Esophagus muscularis mucosa (tissue), 4 donors: ENCODE measurements at regions not wholly inside any gene's neighbourhood (a gene's known extent, or its start where the extent isn't known, plus 50 kb on each side); places are given as distances from the start of the nearest gene placed in this dataset.

Experiments
- DNase-seq: peaks from one replicate; pipeline ENCODE4 v3.0.0-alpha.2; 2017; ENCODE audit errors: extremely low spot score
- H3K27ac ChIP-seq, 4 donors: fragments of 200-600 bp; sonication (generic); replicated peaks in 1 of 4; 1 replicate in 3 of 4; 2 replicates in 1 of 4; pipeline ENCODE4 v1.5.1; 2016 to 2019; ENCODE audit warnings: mild to moderate bottlenecking in 1 of 4
- H3K27me3 ChIP-seq, 4 donors: fragments of 200-600 bp; sonication (generic); one replicate each; pipeline versions ENCODE4 v1.5.1 to v1.6.0; 2016 to 2019
- H3K36me3 ChIP-seq, 4 donors: fragments of 200-600 bp; sonication (generic); one replicate each; pipeline ENCODE4 v1.5.1; 2016 to 2019
- H3K4me1 ChIP-seq, 4 donors: fragments of 200-600 bp; sonication (generic); one replicate each; pipeline ENCODE4 v1.5.1; 2016 to 2019
- H3K4me3 ChIP-seq, 4 donors: fragments of 200-600 bp; sonication (generic); 1 replicate in 2 of 4; 2 replicates in 2 of 4; pipeline ENCODE4 v1.5.1; 2016 to 2019; ENCODE audit warnings: mild to moderate bottlenecking in 4 of 4, moderate library complexity in 1 of 4
- H3K9me3 ChIP-seq, 4 donors: fragments of 200-600 bp; sonication (generic); 1 replicate in 3 of 4; 2 replicates in 1 of 4; pipeline ENCODE4 v1.5.1; 2016 to 2019
- CTCF ChIP-seq, 3 experiments: fragments of 200-600 bp in 2 of 3; fragments of 450-650 bp in 1 of 3; sonication (generic) in 2 of 3; IDR thresholded peaks; one replicate each; pipeline ENCODE4 v1.5.1; 2017 to 2019; ENCODE audit warnings: antibody characterized with exemption in 3 of 3, mild to moderate bottlenecking in 2 of 3, moderate library complexity in 1 of 3
- EP300 ChIP-seq: sonication (generic); formaldehyde crosslinking; IDR thresholded peaks from one replicate; pipeline ENCODE4 v1.6.1; 2017; ENCODE audit warnings: antibody characterized with exemption
- POLR2A ChIP-seq: fragments of 450-650 bp; IDR thresholded peaks from one replicate; pipeline ENCODE4 v1.6.1; 2017; ENCODE audit warnings: antibody characterized with exemption, moderate library complexity, mild to moderate bottlenecking, low read depth
- POLR2AphosphoS5 ChIP-seq, 2 donors: sonication (generic); formaldehyde crosslinking; IDR thresholded peaks; one replicate each; pipeline ENCODE4 v1.6.1; 2017; ENCODE audit warnings: antibody characterized with exemption in 2 of 2
- WGBS: methylation state at CpG from one replicate; pipeline ENCODE4 v1.1.5; 2018; 5-methylcytosine and 5-hydroxymethylcytosine counted together
- intact Hi-C: fragments of 100-400 bp; cut with DNase I; formaldehyde crosslinking; loops from one replicate; pipeline ENCODE4 v1.15.1; 2023

DNA sequence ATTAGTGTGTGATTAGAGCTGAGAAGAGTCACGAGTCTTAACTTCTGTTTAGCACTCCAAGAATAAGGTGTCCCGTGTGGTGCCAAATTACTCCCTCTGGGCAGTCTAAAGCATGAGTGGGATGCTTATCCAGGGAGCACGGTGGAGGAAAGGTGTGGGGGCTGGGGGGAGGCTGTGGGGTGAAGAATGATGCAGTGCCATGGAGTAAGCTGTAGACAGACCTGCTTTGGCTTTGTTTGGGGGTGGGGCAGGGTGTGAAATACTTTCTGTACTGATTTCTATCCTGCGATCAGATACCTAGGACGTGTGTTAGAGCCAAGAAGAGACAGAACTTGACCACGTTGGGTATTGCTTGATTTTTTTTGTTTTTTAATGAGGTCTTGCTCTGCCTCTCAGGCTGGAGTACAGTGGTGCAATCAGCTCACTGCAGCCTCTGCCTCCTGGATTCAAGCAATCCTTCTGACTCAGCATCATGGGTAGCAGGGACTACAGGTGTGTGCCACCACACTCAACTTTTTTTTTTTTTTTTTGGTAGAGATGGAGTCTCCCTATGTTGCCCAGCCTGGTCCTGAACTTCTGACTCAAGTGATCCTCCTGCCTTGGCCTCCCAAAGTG is 232.8 kb downstream of the MAN2A1 start:
- no peak for DNase-seq
- Histone ChIP-seq H3K4me1 (peaks cover 0 to 16% (median 13%) of the 10 kb centered on the region in 4 donors), H3K27ac (no peak overlapping the region), H3K9me3 (no peaks in the 10 kb centered on the region), H3K4me3 (no peak overlapping the region), H3K27me3 (no peaks in the 10 kb centered on the region), H3K36me3 (no peaks in the 10 kb centered on the region)
- TF ChIP-seq POLR2AphosphoS5 (IDR thresholded peaks at IDR 0.05) = no peak
- TF ChIP-seq EP300 = no peak
- TF ChIP-seq POLR2A = no peak
- TF ChIP-seq CTCF (IDR thresholded peaks at IDR 0.05) = no peak
- intact Hi-C loops = no loop called here
- WGBS = 52% methylated on average over 6 of the region's 6 CpGs

DNA sequence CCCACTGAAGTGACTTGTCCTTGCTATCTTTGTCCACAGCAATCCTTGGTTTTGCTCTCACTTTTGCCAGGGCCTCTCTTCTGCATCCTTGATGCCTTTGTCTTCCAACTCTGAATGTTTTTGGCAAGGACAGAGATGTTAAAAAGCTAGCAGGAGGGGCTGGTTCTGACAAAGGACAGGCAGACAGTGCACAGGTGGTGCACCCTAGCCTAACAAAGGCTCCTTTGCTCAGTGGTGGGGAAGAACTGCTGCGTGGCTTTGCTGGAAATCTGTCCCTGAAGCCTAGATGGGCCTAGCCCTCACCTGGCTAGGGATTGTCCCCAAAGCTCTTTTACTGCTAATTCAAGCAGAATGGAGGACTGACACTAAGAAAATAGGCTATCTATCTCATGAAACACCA is 233.5 kb downstream of the MAN2A1 start:
- Histone ChIP-seq H3K4me1 (peaks cover 0 to 16% (median 13%) of the 10 kb centered on the region in 4 donors), H3K9me3 (no peaks in the 10 kb centered on the region), H3K27ac (no peak overlapping the region), H3K4me3 (no peak overlapping the region), H3K36me3 (no peaks in the 10 kb centered on the region), H3K27me3 (no peaks in the 10 kb centered on the region)
- TF ChIP-seq POLR2AphosphoS5 (IDR thresholded peaks at IDR 0.05) (no peak), EP300 (no peak), POLR2A (no peak), CTCF (IDR thresholded peaks at IDR 0.05) (no peak)
- WGBS = 70% methylated on average over 1 of the region's 1 CpG
- no peak for DNase-seq
- intact Hi-C loops = no loop called here

- Histone ChIP-seq H3K27ac (no peak overlapping the region), H3K9me3 (no peaks in the 10 kb centered on the region), H3K36me3 (no peaks in the 10 kb centered on the region), H3K4me3 (no peak overlapping the region), H3K4me1 (peaks cover 0 to 16% (median 13%) of the 10 kb centered on the region in 4 donors), H3K27me3 (no peaks in the 10 kb centered on the region)
- 94% methylated on average over 7 of the region's 7 CpGs for WGBS
- DNase-seq = no peak
- no peak for TF ChIP-seq EP300
- no peak for TF ChIP-seq POLR2A
- TF ChIP-seq POLR2AphosphoS5 (IDR thresholded peaks at IDR 0.05) = no peak
- TF ChIP-seq CTCF (IDR thresholded peaks at IDR 0.05) = no peak
- intact Hi-C loops = no loop called here
These were observed 234.7 kb downstream of the MAN2A1 start for GRCh38 chr5:109924237-109925107.

DNA sequence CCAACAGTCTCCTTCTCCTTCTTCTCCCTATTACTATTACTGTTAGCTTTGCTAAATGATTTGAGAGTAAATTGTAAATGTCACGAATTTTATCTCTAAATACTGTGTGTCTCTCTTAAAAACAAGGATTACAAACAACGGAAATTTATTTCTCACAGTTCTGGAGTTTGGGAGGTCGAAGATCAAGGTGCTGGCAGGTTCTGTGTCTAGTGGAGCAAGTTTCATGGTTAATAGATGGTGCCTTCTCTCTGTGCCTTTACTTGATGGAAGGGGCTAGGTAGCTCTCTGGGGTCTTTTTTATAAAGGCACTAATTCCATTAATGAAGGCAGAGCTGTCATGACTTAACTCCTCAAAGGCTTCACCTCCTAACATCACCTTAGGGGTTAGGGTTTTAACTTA is 237.9 kb downstream of the MAN2A1 start:
- Histone ChIP-seq H3K27ac (no peak overlapping the region), H3K36me3 (no peaks in the 10 kb centered on the region), H3K4me3 (no peak overlapping the region), H3K9me3 (no peaks in the 10 kb centered on the region), H3K4me1 (peaks cover 0 to 4% (median under 1%) of the 10 kb centered on the region in 4 donors), H3K27me3 (no peaks in the 10 kb centered on the region)
- intact Hi-C loops = no loop called here
- TF ChIP-seq CTCF (IDR thresholded peaks at IDR 0.05) (no peak), POLR2AphosphoS5 (IDR thresholded peaks at IDR 0.05) (no peak), EP300 (no peak), POLR2A (no peak)
- WGBS = 84% methylated on average over 3 of the region's 3 CpGs
- DNase-seq = no peak
